ENCODE measurements at regions not wholly inside any gene's neighbourhood (a gene's known extent, or its start where the extent isn't known, plus 50 kb on each side); places are given as distances from the start of the nearest gene placed in this dataset.

GRCh38 chr12:59151243-59151642 lies 230.9 kb upstream of the LRIG3 start:
- TF ChIP-seq CREB1 (IDR thresholded peaks at IDR 0.05; ENCODE audit: low read depth) (no peak), REST (IDR thresholded peaks at IDR 0.05; ENCODE audit: low read depth) (no peak), MAX (IDR thresholded peaks at IDR 0.05) (no peak), EGR1 (IDR thresholded peaks at IDR 0.05) (no peak)
